ENCODE measurements at regions not wholly inside any gene's neighbourhood (a gene's known extent, or its start where the extent isn't known, plus 50 kb on each side); places are given as distances from the start of the nearest gene placed in this dataset.

GRCh38 chr10:88023676-88024075 lies 160.3 kb downstream of the PTEN start:
- no TSS peak for BruUV-seq (replicated peaks)
- Histone ChIP-seq H3K27ac (ENCODE audit: low read length) (no peak overlapping the region), H3K4me1 (ENCODE audit: control insufficient read depth, insufficient read depth, low read length) (no peaks in the 10 kb centered on the region), H3K9me3 (ENCODE audit: control insufficient read depth, insufficient read depth, low read depth, low read length) (no peaks in the 10 kb centered on the region), H3K4me3 (ENCODE audit: low read depth in 2 of 2, low read length in 2 of 2) (no peak overlapping the region), H3K36me3 (ENCODE audit: control insufficient read depth, insufficient read depth, low read length) (no peaks in the 10 kb centered on the region), H3K27me3 (ENCODE audit: control insufficient read depth, insufficient read depth, low read length) (no peaks in the 10 kb centered on the region; the same call in 1 of the 2 replicates)
- ATAC-seq (no peak), DNase-seq (ENCODE audit: low read depth, low spot score) (no peak)
- POLR2A ChIA-PET: no interaction called here
- intact Hi-C loops (cut with micrococcal nuclease; ENCODE audit: unreplicated experiment): no loop called here
- no peak for TF ChIP-seq REST (IDR thresholded peaks at IDR 0.05; ENCODE audit: insufficient read depth in 1 of 2, low read depth in 2 of 2, low read length in 1 of 2)
- no peak for TF ChIP-seq SIN3A (IDR thresholded peaks at IDR 0.05; ENCODE audit: borderline replicate concordance, insufficient read depth, low read depth, low read length)
- TF ChIP-seq CTCF (IDR thresholded peaks at IDR 0.05): no peak
- no peak for TF ChIP-seq TCF7L2 (IDR thresholded peaks at IDR 0.05; ENCODE audit: low read depth, low read length)
- TF ChIP-seq POLR2AphosphoS5 (IDR thresholded peaks at IDR 0.05; ENCODE audit: low read depth, low read length): no peak
- in situ Hi-C loops (cut with HindIII; ENCODE audit: low pct_unique_long_range_greater_than_20kb, low sequenced_read_pairs): no loop called here
- CTCF ChIA-PET: no interaction called here

GRCh38 chr10:88026031-88026430 lies 162.6 kb downstream of the PTEN start:
- no peaks in the 10 kb centered on the region; the same call in 1 of the 2 replicates for H3K27me3 ChIP-seq (ENCODE audit: control insufficient read depth, insufficient read depth, low read length)
- ChIA-PET CTCF (no interaction called here), POLR2A (no interaction called here)
- TF ChIP-seq SIN3A (IDR thresholded peaks at IDR 0.05; ENCODE audit: borderline replicate concordance, insufficient read depth, low read depth, low read length): no peak
- no peak for TF ChIP-seq REST (IDR thresholded peaks at IDR 0.05; ENCODE audit: insufficient read depth in 1 of 2, low read depth in 2 of 2, low read length in 1 of 2)
- TF ChIP-seq CTCF (IDR thresholded peaks at IDR 0.05): no peak
- no peak for TF ChIP-seq POLR2AphosphoS5 (IDR thresholded peaks at IDR 0.05; ENCODE audit: low read depth, low read length)
- no peak overlapping the region for H3K4me3 ChIP-seq (ENCODE audit: low read depth in 2 of 2, low read length in 2 of 2)
- H3K9me3 ChIP-seq (ENCODE audit: control insufficient read depth, insufficient read depth, low read depth, low read length): no peaks in the 10 kb centered on the region
- DNase-seq (ENCODE audit: low read depth, low spot score) (no peak), ATAC-seq (no peak)
- no peaks in the 10 kb centered on the region for H3K36me3 ChIP-seq (ENCODE audit: control insufficient read depth, insufficient read depth, low read length)
- in situ Hi-C loops (cut with HindIII; ENCODE audit: low pct_unique_long_range_greater_than_20kb, low sequenced_read_pairs) (no loop called here), intact Hi-C loops (cut with micrococcal nuclease; ENCODE audit: unreplicated experiment) (no loop called here)
- no peak overlapping the region for H3K27ac ChIP-seq (ENCODE audit: low read length)
- no peaks in the 10 kb centered on the region for H3K4me1 ChIP-seq (ENCODE audit: control insufficient read depth, insufficient read depth, low read length)
- BruUV-seq (replicated peaks): no TSS peak

Measured in Panc1 (cell line).